SIG-M5 treated with dmso at 0.1 percent for 504 hours (cell line): ENCODE measurements at regions not wholly inside any gene's neighbourhood (a gene's known extent, or its start where the extent isn't known, plus 50 kb on each side); places are given as distances from the start of the nearest gene placed in this dataset.

Source experiments
- DNase-seq: peaks from one replicate; lab custom pipeline; 2025; ENCODE audit not compliant: unreplicated experiment; lab: John Stamatoyannopoulos, UW

DNA sequence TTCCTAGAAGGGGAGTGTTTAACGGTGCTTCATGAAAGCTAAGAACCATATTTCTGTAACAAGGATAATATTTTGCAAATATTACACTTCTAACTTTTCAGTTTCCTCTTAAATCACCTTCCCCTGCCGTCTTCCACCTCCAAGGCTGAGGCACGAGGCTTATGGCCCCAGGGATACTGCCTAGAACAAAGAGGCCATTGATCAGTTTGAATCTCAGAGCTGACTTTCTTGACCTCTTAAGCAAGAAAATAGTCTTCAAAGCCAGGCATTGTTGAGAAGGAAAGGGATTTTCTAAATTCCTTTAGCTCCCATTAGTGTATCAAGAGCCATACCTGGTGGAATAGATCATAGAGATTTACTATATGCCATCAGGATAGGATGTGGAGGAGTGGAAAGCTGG, 566.2 kb downstream of the BNC2 start:
- DNase-seq, result no peak

DNA sequence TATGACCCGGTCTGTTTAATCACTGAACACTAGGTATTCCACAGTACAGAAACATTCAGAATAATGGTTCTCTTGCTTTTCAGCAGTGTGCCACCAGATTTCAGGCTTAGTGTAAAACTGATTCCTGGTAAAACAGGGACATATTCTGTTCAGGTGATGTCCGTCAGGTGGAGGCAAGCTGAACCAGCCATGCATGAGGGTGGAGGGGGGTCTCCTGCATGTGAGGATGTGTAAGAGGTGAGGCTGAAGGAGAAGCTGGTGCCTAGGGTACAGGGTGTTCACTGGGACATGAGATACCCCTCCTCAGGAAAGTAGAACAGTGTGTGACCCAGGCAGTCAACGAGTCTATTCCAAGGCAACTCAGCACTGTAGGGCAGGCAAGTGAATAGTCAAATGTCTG, 563.9 kb downstream of the BNC2 start:
- DNase-seq, result no peak

DNA sequence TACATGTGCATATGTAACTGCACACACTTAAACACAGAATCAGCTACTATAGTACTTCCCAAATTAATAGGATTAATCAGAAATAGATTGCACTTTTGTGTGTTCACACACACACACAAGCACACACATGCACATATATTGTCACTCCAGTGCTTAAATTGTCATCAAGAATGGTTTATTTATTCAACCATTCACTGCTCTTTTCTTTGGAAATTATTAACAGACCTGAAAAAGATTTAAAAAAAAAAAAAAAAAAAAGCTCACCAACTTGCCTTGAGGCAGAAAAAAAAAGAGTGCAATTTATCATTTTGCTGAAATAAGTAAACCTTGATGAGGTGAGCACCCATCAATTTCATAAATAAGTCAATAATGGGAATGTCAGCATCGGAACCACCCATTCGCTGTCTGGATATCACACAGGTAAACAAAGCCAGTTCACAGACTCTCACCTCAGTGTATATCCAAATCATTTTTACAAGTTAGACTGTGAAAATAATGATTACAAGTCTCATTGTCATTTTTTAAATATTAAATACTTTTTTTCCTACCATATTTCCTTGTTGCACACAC, 562.8 kb downstream of the BNC2 start:
- DNase-seq, result no peak

DNA sequence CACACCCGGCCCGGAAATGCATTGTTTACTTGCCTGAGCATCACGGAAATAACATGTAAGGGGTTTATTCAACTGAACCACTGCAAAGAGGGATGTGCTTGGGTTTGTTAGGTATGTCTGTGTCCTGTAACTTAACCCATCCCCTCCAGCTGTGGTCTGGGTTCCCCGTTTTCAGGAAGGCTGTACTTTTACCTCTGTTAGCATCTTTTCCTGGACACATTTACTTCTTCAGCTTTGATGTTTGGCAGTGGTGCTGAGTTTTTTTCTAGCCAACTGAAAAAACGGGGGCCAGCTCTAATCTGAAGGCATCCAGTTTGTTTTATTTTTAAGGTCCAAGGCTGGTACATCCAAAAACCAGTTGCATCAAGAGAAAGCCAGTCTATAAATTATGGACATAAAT, 561.8 kb downstream of the BNC2 start:
- DNase-seq, result no peak

DNA sequence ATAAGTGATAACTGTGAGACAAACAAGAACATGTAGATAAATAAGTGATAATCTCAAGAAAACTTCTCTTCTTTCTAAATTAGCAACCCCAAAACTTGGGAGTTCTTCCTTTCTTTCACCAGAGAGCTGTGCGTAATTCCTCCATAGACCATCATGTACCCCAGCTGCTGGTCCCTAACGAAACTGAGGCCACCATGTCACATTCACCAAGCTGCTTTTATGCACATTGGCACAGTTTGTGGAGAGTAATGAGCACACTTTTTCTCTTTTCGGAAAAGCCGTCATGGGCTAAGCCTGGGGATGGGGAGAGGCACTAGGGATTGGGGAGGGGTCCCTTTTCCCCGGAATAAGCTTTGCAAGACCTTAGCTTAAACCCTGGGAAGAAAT, 561.4 kb downstream of the BNC2 start:
- DNase-seq, result no peak

DNA sequence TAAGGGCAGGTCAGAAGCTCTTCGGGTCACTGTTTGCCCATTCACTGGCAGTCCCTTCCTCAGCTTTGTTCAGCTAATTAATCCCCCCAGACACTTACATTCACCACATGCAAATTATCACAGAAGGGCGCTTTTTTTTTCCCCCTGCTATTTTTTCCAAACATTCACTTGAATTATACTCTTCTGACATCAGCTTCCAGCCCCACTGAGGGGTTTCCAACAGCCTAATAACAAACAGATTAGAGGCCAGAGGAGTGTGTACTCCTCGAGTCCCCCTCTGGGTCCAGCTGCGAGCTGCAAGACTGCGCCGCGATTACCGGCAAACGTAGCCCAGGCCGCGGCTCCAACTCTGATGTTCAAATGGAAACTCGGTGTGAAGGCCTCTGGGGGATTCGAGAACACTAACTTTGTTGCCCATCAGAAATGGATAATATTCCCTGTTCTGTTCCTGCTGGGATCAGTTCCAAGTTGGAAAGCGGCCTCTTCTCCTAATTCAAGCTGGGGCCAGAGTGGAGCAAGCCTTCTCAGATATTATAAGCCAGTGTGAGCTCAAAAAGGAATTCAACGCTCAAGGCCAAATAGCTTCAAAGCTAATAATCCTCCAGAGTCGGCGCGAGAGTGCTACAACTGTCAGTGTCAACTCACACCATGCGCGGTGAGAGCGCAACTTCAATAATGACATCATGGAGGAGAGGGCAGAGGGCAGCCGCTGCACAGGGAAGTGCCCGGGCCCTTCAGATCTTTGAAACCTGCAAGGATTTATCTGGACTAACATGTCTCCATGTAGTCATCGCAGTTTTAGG, 560.8 kb downstream of the BNC2 start:
- DNase-seq, result no peak

DNA sequence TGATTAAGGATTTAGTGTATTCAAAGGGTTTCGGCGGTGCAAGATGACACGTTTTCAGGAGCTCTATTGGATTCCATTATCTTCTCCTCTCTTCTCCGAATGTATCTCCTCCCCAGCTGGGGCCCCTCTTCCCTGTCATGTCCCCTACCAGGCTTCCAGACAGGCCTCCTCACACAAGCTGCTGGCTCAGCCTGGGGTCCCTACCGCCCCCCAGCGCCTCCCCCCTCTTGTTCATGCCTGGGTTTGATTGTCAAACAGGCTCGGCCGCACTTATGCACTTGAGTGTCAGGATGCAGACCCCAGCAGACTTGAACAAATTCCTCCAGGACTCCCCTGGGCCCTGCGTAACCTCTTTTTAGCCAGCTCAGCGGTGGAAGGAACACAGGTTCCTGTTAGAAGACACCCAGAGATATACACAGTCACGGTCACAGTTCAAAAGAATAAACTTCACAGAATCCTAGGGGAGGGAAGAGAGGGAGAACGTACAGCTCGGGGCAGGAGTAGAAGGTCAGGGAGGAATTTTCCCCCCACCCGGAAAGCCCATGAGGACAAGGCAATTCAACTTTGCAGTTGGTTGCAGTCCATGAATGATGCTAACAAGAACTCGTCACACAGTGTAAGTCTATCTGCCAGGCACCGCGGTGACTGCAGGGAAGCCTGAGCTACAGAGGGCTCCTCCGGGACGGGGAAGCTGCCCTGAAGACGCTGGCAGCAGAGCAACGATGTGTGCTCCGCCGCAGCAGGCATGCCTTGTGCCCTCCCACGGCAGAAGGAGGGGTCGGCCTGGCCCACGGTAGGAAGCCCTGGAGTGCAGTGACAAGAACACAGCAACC, 560.0 kb downstream of the BNC2 start:
- no peak for DNase-seq

DNA sequence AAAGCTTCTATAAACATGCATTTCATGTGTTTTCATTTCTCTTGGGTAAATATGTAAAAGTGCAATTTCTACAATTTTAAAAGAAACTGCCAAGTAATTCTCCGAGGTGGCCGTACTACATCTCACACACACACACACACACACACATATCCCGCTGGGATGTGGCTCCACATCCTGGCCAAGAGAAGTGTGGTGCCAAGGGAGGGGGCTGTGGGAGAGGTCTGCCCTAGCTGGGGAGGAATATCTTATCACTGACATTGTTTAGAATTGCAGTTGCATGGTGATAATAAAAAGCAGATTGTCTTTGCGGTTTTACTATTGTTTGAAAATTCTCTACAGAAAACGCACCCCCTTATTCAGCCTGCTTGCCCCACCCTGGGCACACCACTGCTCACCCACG, 558.4 kb downstream of the BNC2 start:
- no peak for DNase-seq

DNA sequence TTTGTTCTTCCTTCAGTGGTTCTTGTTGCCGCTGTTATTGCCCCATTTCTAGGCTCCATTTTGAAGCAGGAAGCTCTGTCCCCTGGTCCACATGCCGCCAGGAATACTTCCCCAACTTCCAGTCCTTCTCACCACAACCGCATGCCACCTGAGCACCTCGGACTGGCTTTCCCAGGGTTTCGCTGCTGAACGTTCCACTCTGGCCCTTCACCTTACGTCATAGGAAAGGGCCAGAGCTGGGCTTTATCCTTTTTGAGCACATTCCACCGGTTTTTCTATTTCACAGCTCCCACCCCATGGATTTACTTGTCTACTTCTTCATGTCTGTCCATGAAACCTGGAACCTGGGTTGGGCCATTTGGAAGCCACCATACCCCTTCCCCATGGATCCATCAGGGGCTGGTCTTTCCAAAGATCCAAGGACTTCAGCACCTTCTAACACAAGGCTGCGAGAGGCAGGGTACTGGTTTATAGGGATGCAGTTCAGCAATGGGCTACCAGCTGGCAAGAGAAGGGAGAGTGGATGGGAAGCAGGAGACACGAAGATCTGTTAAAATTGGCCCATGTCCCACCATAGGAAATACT, 557.4 kb downstream of the BNC2 start:
- DNase-seq, result no peak

DNA sequence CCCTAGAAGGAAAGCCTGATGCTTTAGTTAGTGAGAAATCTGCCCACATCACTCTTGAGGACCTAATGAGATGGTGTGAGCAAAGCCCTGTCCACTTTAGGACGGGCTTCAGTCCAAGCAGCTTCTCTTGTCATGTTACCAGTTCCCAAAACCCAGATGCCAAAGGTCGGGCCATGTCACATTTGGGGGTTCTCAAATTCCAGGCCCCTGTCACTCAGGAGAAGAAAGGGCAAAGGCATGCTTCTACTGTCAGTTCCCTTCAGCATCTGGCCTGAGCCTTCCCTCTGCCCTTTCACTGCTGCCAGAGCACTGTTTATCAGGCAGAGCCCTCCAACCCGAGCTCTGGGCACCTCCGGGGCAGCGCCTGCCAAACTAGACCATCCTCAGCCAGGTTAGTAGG, 556.0 kb downstream of the BNC2 start:
- no peak for DNase-seq

DNA sequence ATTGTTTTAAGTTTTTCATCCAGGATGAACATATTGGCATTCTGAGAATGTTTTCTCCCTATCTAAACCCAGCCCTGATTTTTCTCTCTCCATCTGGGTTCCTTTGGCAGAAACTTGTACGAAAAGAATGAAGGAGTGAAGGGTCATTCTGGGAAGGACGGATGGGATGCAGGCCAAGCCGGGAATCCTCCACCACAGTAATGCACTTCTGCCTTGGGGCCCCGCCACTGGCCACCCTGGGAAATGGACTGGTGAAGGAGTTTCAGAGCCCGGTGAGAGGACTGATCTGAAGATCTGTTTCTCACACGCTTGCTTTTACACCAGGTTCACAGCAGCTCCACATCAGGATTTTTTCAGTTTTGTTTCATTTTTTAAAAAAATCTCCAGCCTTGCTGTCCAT, 554.8 kb downstream of the BNC2 start:
- DNase-seq, result no peak

DNA sequence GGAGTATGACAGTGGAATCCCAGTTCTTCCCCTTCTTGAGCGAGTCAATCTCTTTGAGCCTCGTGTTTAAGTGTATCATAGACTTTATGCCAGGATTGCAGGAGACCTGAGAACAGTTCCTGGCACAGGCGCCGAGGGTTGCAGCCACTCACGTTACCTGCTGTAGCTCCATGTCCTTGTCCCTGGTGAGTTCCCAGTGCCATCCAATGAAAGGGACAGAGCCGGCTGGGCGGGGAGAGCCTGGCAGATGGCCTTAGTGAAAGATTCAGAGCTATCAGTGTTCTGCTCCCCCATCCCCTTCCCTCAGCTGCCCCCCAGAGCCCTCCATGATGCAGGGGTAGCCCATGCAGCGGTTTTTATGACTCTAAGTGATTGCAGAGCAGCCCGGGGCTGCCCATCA, 554.0 kb downstream of the BNC2 start:
- no peak for DNase-seq

DNA sequence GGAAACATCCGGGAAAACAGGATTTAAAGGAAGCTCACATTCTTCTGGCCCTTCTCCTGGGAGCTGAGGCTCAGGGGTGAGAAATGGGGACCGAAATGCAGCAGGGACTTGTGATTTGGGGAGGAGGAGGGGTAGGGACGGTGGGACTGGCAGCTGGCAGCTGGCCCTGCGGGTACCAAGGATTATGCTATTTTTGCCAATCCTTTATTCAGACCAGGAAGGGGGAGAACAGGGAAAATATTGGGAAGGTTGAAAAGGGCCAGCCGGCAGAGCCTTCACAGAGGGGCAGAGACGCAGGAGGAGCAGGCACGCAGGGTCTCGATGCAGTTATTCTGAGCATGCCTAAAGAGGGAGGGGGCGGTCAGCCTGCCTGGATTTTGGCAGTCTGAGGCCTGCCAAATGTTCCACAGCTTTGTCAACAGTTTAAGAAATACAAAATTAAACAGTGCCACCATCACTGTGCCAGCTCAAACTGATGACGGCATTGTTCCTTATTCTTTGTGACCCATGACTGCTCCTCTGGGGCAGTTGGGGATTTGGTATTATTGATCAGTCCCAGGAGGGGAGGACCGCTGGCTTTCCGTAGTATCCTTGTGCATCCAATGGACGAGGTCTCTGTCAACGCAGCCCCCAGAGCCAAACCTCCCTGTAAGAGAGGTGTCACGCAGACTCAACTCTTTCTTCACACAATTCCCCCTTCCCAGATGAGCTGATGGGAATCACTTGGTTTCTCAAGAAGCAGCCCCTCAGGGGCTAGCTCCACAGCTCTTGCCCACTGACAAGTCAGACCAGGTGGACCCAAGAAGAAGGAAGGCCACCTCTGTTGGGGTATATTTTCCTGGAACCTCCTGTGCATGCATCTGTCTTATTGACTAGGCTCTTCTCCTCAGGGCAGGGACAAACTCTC, 553.3 kb downstream of the BNC2 start:
- DNase-seq, result no peak

DNA sequence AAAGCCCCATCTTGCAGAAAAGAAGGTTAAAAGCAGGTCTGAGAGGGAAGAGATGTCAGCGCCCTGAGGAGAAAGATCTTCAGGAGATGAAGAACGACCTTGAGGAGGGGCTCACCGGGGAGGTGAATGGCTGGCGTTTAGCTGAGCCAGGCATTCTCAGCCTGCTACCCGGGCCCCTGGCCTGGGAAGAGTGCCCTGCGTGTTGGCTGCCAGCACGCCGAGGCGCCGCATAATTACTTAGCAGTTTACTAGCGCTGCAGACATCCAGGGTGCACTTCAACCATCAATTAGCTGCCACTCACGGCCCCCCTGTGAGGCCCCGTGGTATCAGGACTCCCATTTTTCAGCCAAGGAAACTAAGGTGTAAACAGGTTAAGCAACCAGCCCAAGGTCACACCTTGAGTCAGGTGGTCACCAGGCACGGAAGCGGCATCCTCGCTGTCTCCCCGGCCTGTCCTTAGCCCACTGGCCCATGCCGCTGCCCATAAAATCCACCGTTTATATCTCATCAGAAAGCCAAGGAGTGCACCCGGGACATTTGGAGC, 551.9 kb downstream of the BNC2 start:
- no peak for DNase-seq

DNA sequence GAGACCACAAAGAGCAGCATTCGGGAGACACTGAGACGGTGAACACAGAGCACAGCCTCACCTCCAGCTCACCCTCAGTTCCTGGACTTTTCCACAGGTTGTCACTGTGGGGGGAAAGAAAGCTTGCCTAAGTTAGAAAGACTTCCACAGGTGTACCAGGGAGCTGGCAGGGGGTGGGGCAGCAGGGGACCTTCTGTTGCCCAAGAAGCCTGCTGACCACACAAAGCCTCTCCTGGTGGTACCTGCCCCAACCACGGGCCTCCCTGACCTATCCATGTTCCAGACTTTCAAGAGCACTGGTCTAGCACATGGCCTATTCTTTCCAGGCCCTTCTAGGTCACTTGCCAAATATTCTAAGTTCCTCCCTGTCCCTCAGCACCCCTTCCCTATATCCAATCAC, 550.8 kb downstream of the BNC2 start:
- DNase-seq, result no peak

DNA sequence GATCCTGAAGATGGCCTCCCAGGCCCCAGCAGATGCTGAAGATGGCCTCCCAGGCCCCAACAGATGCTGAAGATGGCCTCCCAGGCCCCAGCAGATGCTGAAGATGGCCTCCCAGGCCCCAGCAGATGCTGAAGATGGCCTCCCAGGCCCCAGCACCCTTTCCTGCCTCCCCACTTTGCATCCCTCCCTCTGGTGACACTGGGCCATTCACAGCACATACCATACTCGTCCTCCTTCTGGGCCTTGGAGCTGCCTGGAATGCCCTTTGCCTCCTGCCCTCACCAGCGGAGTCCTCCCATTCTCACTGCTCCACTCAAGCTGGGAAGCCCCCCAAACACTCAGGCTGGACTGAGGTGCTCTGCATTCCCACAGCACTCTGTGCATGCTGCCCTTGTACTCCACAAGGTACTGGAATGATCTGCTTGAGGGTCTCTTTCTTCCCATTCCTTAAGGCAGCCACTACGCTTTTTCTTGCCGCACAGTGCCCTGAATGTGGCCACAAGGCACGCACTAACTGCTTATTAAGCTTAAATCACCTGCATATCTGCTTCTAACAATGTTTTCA, 550.0 kb downstream of the BNC2 start:
- DNase-seq, result no peak

DNA sequence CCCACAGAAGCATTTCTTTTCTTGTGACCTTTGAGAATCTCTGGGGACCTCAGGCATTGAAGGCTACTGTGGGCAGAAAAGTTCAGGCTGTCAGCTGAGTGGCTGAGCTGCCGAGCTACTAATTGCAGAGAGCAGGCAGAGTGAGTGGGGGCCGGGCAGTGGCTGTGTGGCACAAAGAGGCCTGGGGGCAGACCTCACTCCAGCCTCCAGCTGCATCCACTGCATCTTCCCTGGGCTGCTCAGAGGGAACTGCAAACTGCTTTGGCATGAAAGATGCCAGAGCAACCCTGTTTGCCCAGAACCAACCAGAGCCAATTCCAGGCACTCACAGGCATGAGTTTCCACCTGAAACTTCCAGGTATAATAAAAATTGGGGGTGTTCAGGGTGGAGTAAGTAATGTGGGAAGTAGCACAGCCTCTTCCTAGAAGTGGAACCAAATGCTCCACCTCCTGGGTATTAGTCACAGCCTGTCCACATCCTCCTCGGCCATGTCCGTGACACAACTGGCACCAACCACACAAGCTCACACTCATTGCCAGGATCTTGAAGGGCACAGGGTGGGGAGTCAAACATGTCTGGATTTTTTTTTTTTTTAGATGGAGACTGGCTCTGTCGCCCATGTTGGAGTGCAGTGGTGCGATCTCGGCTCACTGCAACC, 548.9 kb downstream of the BNC2 start:
- no peak for DNase-seq

DNA sequence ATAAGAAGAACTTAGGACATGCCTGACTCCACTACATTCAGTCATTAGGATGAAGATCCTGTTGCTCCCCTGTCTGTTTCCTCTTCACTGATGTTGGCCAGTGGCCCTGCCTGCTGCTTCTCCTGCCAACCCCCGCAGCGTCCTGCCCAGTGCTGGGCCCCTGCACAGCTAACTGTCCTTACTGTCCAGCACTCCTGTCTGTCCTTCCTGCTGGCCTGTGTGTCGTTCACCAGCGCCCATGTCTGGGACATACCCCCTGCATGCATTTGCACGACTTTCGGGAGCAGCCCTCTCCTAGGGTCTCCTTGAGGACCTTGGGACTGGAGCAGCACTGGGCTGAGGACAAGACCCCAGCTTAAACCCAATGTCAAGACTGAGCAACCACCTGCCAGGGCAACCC, 547.6 kb downstream of the BNC2 start:
- DNase-seq, result no peak

DNA sequence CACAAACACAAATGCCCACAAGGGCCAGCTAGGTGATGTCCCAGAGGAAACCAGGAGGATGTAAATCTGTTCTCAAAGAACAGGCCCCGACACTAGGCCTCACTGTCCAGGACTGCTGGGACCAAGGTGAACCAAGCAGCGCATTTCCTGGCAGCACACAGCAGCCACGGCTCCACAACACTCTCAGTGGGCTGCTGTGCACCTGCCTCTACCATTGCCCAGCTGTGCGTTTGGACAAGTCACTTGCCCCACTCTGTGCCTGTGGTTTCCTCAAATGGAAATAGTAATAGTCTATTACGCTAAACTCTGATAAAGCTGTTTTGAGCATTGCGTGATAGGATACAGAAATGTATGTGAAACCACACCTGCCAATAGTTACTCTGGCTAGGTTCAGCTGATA, 544.5 kb downstream of the BNC2 start:
- DNase-seq, result no peak

DNA sequence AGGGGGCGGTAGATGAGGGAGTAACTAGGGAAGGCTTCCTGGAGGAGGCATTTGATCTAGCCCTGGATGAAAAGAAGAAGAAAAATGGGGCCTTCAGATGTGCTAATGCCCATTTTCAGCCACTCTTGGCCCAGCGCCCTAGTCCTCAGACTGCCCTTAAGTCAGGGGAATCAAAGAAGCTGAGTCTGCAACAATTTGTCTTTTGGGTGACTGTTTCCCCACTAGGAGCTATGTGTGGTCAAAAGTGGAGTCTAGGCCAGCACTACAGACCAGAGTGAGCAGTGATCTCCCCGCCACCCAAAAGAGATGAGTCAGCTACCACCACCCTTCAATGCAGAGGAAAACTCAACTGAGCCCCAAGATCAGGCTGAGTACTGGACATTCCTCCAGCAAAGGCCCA, 542.1 kb downstream of the BNC2 start:
- DNase-seq, result no peak
